PC-3 (cell line): ENCODE measurements at regions not wholly inside any gene's neighbourhood (a gene's known extent, or its start where the extent isn't known, plus 50 kb on each side); places are given as distances from the start of the nearest gene placed in this dataset.
"Not testable (repeated sequence)": the region's sequence is repeated elsewhere in the genome, so short reads cannot be mapped to it uniquely, and the experiment has no call there.

Source experiments
- ATAC-seq: fragments of 200-7000 bp; cut with Tn5 transposase; 2 replicates; pipeline ENCODE4 v1.9.1; 2020; ENCODE audit warnings: mild to moderate bottlenecking, moderate library complexity
- BruUV-seq: library from RNA; stranded (reverse); fragments of 400-500 nt; replicated peaks from 2 replicates; lab custom pipeline; 2021; lab: Mats Ljungman, UMichigan
- CTCF ChIA-PET: fragments of 300-600 bp; sonication (Branson Sonifier 250); formaldehyde crosslinking; loops from one replicate; lab custom pipeline; 2022; ENCODE audit warnings: antibody characterized with exemption; lab: Charles Lee
- POLR2A ChIA-PET: fragments of 300-600 bp; sonication (Branson Sonifier 250); formaldehyde crosslinking; loops from one replicate; lab custom pipeline; 2022; ENCODE audit warnings: antibody characterized with exemption; ENCODE audit not compliant: unreplicated experiment; lab: Charles Lee
- DNase-seq: peaks from one replicate; pipeline ENCODE4 v3.0.0-alpha.2; 2015
- H2AFZ ChIP-seq: fragments of 300-600 bp; sonication (generic); 2 replicates; pipeline ENCODE4 v1.6.0; 2016; ENCODE audit warnings: antibody characterized with exemption, low read length
- H3F3A ChIP-seq: fragments of 300-600 bp; sonication (generic); one replicate; pipeline ENCODE4 v1.6.0; 2017; ENCODE audit warnings: antibody characterized with exemption, low read length, control low read depth, mild to moderate bottlenecking; ENCODE audit not compliant: unreplicated experiment
- H3K27ac ChIP-seq: fragments of 300-600 bp; sonication (generic); 2 replicates; pipeline ENCODE4 v1.5.1; 2016; ENCODE audit warnings: mild to moderate bottlenecking, low read length
- H3K27me3 ChIP-seq: fragments of 300-600 bp; sonication (generic); 2 replicates; pipeline ENCODE4 v1.6.1; 2016; ENCODE audit warnings: low read length, mixed read lengths
- H3K36me3 ChIP-seq: fragments of 300-600 bp; sonication (generic); 2 replicates; pipeline ENCODE4 v1.6.1; 2016; ENCODE audit warnings: low read depth, mixed run types, low read length, mixed read lengths
- H3K4me1 ChIP-seq: fragments of 300-600 bp; sonication (generic); 2 replicates; pipeline ENCODE4 v1.5.1; 2016; ENCODE audit warnings: low read length; ENCODE audit not compliant: insufficient read depth
- H3K4me2 ChIP-seq: fragments of 300-600 bp; sonication (generic); 2 replicates; pipeline ENCODE4 v1.6.0; 2016; ENCODE audit warnings: low read length
- H3K4me3 ChIP-seq: fragments of 300-600 bp; sonication (generic); 2 replicates; pipeline ENCODE4 v1.5.1; 2016; ENCODE audit warnings: mild to moderate bottlenecking, low read length, mixed read lengths
- H3K79me2 ChIP-seq: fragments of 300-600 bp; sonication (generic); 2 replicates; pipeline ENCODE4 v1.6.1; 2017; ENCODE audit warnings: low read length, mixed read lengths
- H3K9ac ChIP-seq: fragments of 300-600 bp; sonication (generic); 2 replicates; pipeline ENCODE4 v1.6.0; 2016; ENCODE audit warnings: mild to moderate bottlenecking, low read length
- H3K9me2 ChIP-seq: fragments of 300-600 bp; sonication (generic); replicated peaks from 2 replicates; pipeline ENCODE4 v1.6.1; 2016; ENCODE audit warnings: mixed run types, low read length, mixed read lengths
- H3K9me3 ChIP-seq: fragments of 300-600 bp; sonication (generic); 2 replicates; pipeline ENCODE4 v1.6.1; 2016; ENCODE audit warnings: low read length, mixed read lengths
- H4K20me1 ChIP-seq: fragments of 300-600 bp; sonication (generic); 2 replicates; pipeline ENCODE4 v1.6.1; 2016; ENCODE audit warnings: low read length, mixed read lengths
- intact Hi-C: fragments of 100-400 bp; cut with micrococcal nuclease; formaldehyde crosslinking; loops from 2 replicates; pipeline ENCODE4 v1.9.0; 2023

DNA sequence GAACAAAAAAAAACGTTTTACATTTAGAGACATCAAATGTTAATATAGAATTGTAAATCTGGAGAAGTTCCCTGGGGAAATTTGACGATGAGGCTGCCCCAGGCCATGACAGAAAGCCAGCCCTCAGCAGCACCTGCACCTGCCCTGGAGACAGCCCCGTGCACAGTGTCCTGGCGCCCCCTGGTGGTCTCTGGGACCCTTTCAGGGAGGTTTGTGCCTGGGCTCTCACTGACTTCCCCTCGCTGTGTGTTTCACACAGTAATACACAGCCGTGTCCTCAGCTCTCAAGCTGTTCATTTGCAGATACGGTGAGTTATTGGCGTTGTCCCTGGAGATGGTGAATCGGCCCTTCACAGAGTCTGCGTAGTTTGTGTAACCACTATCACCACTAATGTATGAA is 385.1 kb downstream of the TP53TG3F start:
- H3K4me1 ChIP-seq, H3K79me2 ChIP-seq, ATAC-seq, H3K27ac ChIP-seq, DNase-seq, H3K9me2 ChIP-seq, H3K4me3 ChIP-seq, H2AFZ ChIP-seq, H3K27me3 ChIP-seq, H3K36me3 ChIP-seq, CTCF ChIA-PET, POLR2A ChIA-PET, BruUV-seq, H3K9me3 ChIP-seq, H3K9ac ChIP-seq, intact Hi-C loops, H3F3A ChIP-seq, H3K4me2 ChIP-seq, H4K20me1 ChIP-seq: not testable (repeated sequence)
